ENCODE measurements at regions not wholly inside any gene's neighbourhood (a gene's known extent, or its start where the extent isn't known, plus 50 kb on each side); places are given as distances from the start of the nearest gene placed in this dataset.

- no peak for TF ChIP-seq CTCF (IDR thresholded peaks at IDR 0.05)
- TF ChIP-seq POLR2A (IDR thresholded peaks at IDR 0.05): no peak
These were observed 172.5 kb upstream of the CDIN1 start for GRCh38 chr15:36406911-36407310.

All from lower leg skin (tissue), 3 donors.